SK-N-SH (cell line): ENCODE measurements at regions not wholly inside any gene's neighbourhood (a gene's known extent, or its start where the extent isn't known, plus 50 kb on each side); places are given as distances from the start of the nearest gene placed in this dataset.

Source experiments
- CTCF ChIP-seq: fragments of 200-600 bp; sonication (generic); IDR thresholded peaks from 2 replicates; pipeline ENCODE4 v1.6.1; 2017; ENCODE audit warnings: antibody characterized with exemption, mild to moderate bottlenecking, moderate library complexity
- EP300 ChIP-seq, 2 experiments: IDR thresholded peaks; 2 replicates each; pipeline versions ENCODE4 v1.4.0 to v1.6.1; 2012; ENCODE audit warnings: borderline replicate concordance in 1 of 2, low read depth in 1 of 2, low read length in 1 of 2
- EZH2phosphoT487 ChIP-seq: fragments of 200-600 bp; sonication (generic); IDR thresholded peaks from 2 replicates; pipeline ENCODE4 v1.6.1; 2017; ENCODE audit warnings: low read depth, mixed run types, mild to moderate bottlenecking, antibody characterized with exemption, moderate library complexity, borderline replicate concordance
- MXI1 ChIP-seq: IDR thresholded peaks from 2 replicates; pipeline ENCODE4 v1.6.1; 2012; ENCODE audit warnings: mild to moderate bottlenecking, low read depth, low read length, improper control_type of control experiment
- NFIC ChIP-seq: IDR thresholded peaks from 2 replicates; pipeline ENCODE4 v1.4.0; 2012; ENCODE audit warnings: borderline replicate concordance
- RAD21 ChIP-seq: IDR thresholded peaks from 2 replicates; pipeline ENCODE4 v1.6.1; 2012; ENCODE audit warnings: mild to moderate bottlenecking, low read length
- RCOR1 ChIP-seq: fragments of 150-350 bp; IDR thresholded peaks from 2 replicates; pipeline ENCODE4 v1.6.1; 2017; ENCODE audit warnings: antibody characterized with exemption, low read length
- REST ChIP-seq: IDR thresholded peaks from 2 replicates; pipeline ENCODE4 v1.6.1; 2012; ENCODE audit warnings: mild to moderate bottlenecking, low read depth, low read length, moderate library complexity
- RXRA ChIP-seq: IDR thresholded peaks from 2 replicates; pipeline ENCODE4 v1.4.0; 2012; ENCODE audit warnings: low read depth, mild to moderate bottlenecking, borderline replicate concordance
- SMC3 ChIP-seq: IDR thresholded peaks from 2 replicates; pipeline ENCODE4 v1.6.1; 2012; ENCODE audit warnings: low read depth, low read length, improper control_type of control experiment
- TAF1 ChIP-seq: IDR thresholded peaks from 2 replicates; pipeline ENCODE4 v1.6.1; 2012; ENCODE audit warnings: low read depth, mild to moderate bottlenecking, low read length, moderate library complexity, borderline replicate concordance
- USF1 ChIP-seq: IDR thresholded peaks from 2 replicates; pipeline ENCODE4 v1.4.0; 2012; ENCODE audit warnings: low read depth, borderline replicate concordance
- USF2 ChIP-seq: fragments of 150-350 bp; IDR thresholded peaks from 2 replicates; pipeline ENCODE4 v1.6.1; 2017; ENCODE audit warnings: antibody characterized with exemption, low read length, low read depth, borderline replicate concordance
- ZBTB33 ChIP-seq: IDR thresholded peaks from 2 replicates; pipeline ENCODE4 v1.4.0; 2012; ENCODE audit warnings: low read depth, borderline replicate concordance

GRCh38 chr2:220981926-220982325 lies 590.2 kb downstream of the EPHA4 start:
- TF ChIP-seq USF2 (no peak), CTCF (no peak), RXRA (no peak), NFIC (no peak), USF1 (no peak), EP300 (IDR thresholded peaks at IDR 0.05; ENCODE audit: borderline replicate concordance in 1 of 2, low read depth in 1 of 2, low read length in 1 of 2) (no peak), RAD21 (no peak), RCOR1 (no peak), TAF1 (no peak), EZH2phosphoT487 (no peak), REST (no peak), MXI1 (no peak), SMC3 (no peak), ZBTB33 (no peak)
